HEK293T (cell line): ENCODE measurements at regions not wholly inside any gene's neighbourhood (a gene's known extent, or its start where the extent isn't known, plus 50 kb on each side); places are given as distances from the start of the nearest gene placed in this dataset.

Experiments used
- CTCF ChIA-PET: fragments of 350-600 bp; formaldehyde crosslinking; extraction: SDS; loops from one replicate; lab custom pipeline; 2021; ENCODE audit warnings: antibody characterized with exemption, inconsistent platforms; lab: Yijun Ruan, JAX
- POLR2A ChIA-PET: fragments of 350-600 bp; formaldehyde crosslinking; extraction: SDS; loops from one replicate; lab custom pipeline; 2020; ENCODE audit warnings: antibody characterized with exemption, inconsistent platforms; lab: Yijun Ruan, JAX
- DNase-seq: peaks from one replicate; pipeline ENCODE4 v3.0.0; 2012; ENCODE audit warnings: mixed read lengths; ENCODE audit errors: extremely low spot score
- ARNT ChIP-seq: fragments of 450-650 bp; IDR thresholded peaks from 2 replicates; pipeline ENCODE4 v1.6.1; 2017; ENCODE audit warnings: mild to moderate bottlenecking
- BHLHE40 ChIP-seq: fragments of 450-650 bp; IDR thresholded peaks from 2 replicates; pipeline ENCODE4 v1.6.1; 2016; ENCODE audit warnings: mild to moderate bottlenecking, moderate library complexity, borderline replicate concordance
- CTBP1 ChIP-seq: fragments of 450-650 bp; IDR thresholded peaks from 2 replicates; pipeline ENCODE4 v1.6.1; 2016; ENCODE audit warnings: borderline replicate concordance
- ELF4 ChIP-seq: fragments of 450-650 bp; IDR thresholded peaks from 2 replicates; pipeline ENCODE4 v1.6.1; 2017; ENCODE audit warnings: antibody characterized with exemption
- FOXA1 ChIP-seq: fragments of 450-650 bp; IDR thresholded peaks from 2 replicates; pipeline ENCODE4 v1.6.1; 2016; ENCODE audit warnings: mild to moderate bottlenecking
- FOXK2 ChIP-seq: fragments of 450-650 bp; IDR thresholded peaks from 2 replicates; pipeline ENCODE4 v1.6.1; 2016; ENCODE audit warnings: mild to moderate bottlenecking
- FOXM1 ChIP-seq: fragments of 450-650 bp; IDR thresholded peaks from 2 replicates; pipeline ENCODE4 v1.6.1; 2017; ENCODE audit warnings: mild to moderate bottlenecking, borderline replicate concordance
- HDGF ChIP-seq: fragments of 450-650 bp; IDR thresholded peaks from 2 replicates; pipeline ENCODE4 v1.6.1; 2017; ENCODE audit warnings: antibody characterized with exemption, borderline replicate concordance
- L3MBTL2 ChIP-seq: fragments of 450-650 bp; conservative IDR thresholded peaks from 2 replicates; pipeline ENCODE4 v1.6.1; 2016; ENCODE audit warnings: mild to moderate bottlenecking
- LEF1 ChIP-seq: fragments of 450-650 bp; IDR thresholded peaks from 2 replicates; pipeline ENCODE4 v1.6.1; 2017; ENCODE audit warnings: mild to moderate bottlenecking, borderline replicate concordance
- NFRKB ChIP-seq: fragments of 450-650 bp; IDR thresholded peaks from 2 replicates; pipeline ENCODE4 v1.6.1; 2016; ENCODE audit warnings: mild to moderate bottlenecking, moderate library complexity
- PKNOX1 ChIP-seq: fragments of 450-650 bp; IDR thresholded peaks from 2 replicates; pipeline ENCODE4 v1.6.1; 2016
- SP1 ChIP-seq: fragments of 450-650 bp; IDR thresholded peaks from 2 replicates; pipeline ENCODE4 v1.6.1; 2017
- SUZ12 ChIP-seq: fragments of 450-650 bp; IDR thresholded peaks from 2 replicates; pipeline ENCODE4 v1.6.1; 2016; ENCODE audit warnings: mild to moderate bottlenecking
- TARDBP ChIP-seq: fragments of 450-650 bp; IDR thresholded peaks from 2 replicates; pipeline ENCODE4 v1.6.1; 2016
- ZNF384 ChIP-seq: fragments of 450-650 bp; IDR thresholded peaks from 2 replicates; pipeline ENCODE4 v1.6.1; 2016

- TF ChIP-seq LEF1: no peak
- no peak for TF ChIP-seq PKNOX1
- TF ChIP-seq TARDBP: no peak
- TF ChIP-seq HDGF: no peak
- TF ChIP-seq FOXM1: no peak
- TF ChIP-seq ARNT: no peak
- TF ChIP-seq SUZ12: no peak
- TF ChIP-seq FOXA1: no peak
- TF ChIP-seq BHLHE40: no peak
- ChIA-PET CTCF (interaction anchor here (0.6 to 1.2 kb wide), 4 partner anchors 8 to 34 kb away, joined by 3 to 4 read pairs (median 4); no protein-coding TSS in a partner anchor), POLR2A (no interaction called here)
- no peak for DNase-seq
Observed at GRCh38 chr4:149031399-149031798, 589.2 kb upstream of the NR3C2 start.

GRCh38 chr4:149029056-149029651, 586.9 kb upstream of the NR3C2 start:
- TF ChIP-seq NFRKB: no peak
- TF ChIP-seq LEF1: no peak
- no peak for TF ChIP-seq L3MBTL2
- no peak for TF ChIP-seq PKNOX1
- no peak for TF ChIP-seq SP1
- no peak for TF ChIP-seq TARDBP
- TF ChIP-seq FOXK2: no peak
- no peak for TF ChIP-seq BHLHE40
- no peak for TF ChIP-seq SUZ12
- TF ChIP-seq FOXA1: no peak
- no peak for TF ChIP-seq ZNF384
- TF ChIP-seq CTBP1: no peak
- TF ChIP-seq ELF4: no peak
- POLR2A ChIA-PET: no interaction called here
- CTCF ChIA-PET: no interaction called here
- no peak for DNase-seq

DNA sequence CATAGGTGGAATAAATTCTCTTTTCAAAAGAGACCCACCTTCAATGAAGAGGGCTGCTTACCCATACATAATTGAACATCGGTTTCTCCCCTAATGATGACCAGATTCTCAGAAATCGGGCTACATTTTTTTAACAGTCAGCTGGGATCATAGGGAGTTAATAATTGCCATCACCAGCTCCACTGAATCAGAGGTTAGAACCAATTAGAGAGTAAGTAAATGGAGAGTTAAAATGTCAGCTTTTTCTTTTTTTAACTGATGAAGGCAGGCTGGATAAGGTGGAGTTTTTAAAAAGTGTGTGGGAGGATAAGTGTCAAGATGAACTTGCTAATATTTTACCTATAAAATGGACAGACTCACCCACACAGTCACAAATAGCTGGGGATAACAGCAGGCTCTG, 584.5 kb upstream of the NR3C2 start:
- POLR2A ChIA-PET: no interaction called here
- no peak for DNase-seq
- TF ChIP-seq FOXA1: no peak
- TF ChIP-seq CTBP1: no peak
- no peak for TF ChIP-seq ARNT
- TF ChIP-seq FOXM1: no peak
- TF ChIP-seq HDGF: no peak
- no peak for TF ChIP-seq BHLHE40
- TF ChIP-seq FOXK2: no peak
- TF ChIP-seq SUZ12: no peak
- no peak for TF ChIP-seq SP1
- TF ChIP-seq TARDBP: no peak
- no peak for TF ChIP-seq PKNOX1
- no peak for TF ChIP-seq ZNF384
- CTCF ChIA-PET: no interaction called here

DNA sequence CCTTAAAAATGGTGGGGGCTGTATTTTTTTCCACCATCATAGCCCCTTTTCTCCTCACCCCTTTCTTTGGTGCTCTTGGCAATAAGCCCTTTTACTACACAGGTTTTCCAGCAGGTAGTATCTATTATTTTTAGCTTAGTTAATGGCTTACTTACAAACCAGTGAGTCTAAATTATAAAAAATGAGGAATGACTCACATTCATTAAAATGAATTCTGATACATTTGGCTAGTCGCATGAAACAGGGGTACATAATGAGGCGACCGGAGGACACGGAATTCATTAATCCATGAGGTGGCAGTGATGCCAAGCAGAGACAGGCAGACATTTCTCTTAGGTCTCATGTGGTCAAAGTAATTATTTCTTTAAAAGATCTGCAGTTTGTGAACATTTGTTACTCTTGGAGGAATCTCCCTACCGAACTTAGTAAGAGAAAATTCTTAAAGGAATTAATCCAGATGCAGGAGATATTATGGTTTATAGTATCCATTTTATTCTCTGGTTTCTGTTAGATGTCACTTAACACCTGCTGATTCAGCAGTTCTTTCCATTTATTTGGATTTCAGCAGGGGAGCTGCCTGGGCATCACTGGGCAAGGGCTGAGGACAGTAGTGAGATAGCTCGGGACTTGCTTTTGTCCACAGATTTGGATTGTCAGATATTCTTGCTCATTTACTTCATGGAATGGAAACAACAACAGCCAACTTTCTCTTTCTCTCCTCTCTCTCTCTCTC, 575.0 kb upstream of the NR3C2 start:
- no peak for DNase-seq
- CTCF ChIA-PET: no interaction called here
- POLR2A ChIA-PET: no interaction called here
- TF ChIP-seq NFRKB (no peak), SUZ12 (no peak), HDGF (no peak), SP1 (no peak), ELF4 (no peak), FOXA1 (no peak), FOXK2 (no peak)

DNA sequence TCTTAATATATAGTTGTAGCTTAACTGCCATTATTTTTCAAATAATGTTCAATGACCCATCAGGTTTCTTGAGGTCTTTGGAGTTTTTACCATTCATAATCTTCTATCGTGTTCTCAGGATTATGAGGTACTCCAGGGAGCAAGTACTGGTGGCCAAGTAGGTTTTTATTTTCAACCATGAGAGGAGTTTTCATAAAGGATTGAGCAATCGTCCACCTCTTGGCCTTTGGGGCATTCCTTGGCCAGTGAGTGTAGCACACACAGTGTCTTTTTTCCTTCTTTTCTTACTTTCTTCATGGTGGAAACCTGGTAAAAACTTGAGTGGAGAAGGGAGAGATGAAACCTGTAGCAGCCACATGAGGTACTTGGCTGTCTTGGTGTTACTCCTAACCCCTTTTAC, 567.0 kb upstream of the NR3C2 start:
- DNase-seq: no peak
- TF ChIP-seq FOXM1 (no peak), NFRKB (no peak), HDGF (no peak), ELF4 (no peak), LEF1 (no peak), L3MBTL2 (no peak), TARDBP (no peak), ZNF384 (no peak), CTBP1 (no peak), BHLHE40 (no peak), ARNT (no peak), SUZ12 (no peak), PKNOX1 (no peak), FOXA1 (no peak)
- POLR2A ChIA-PET: no interaction called here
- CTCF ChIA-PET: no interaction called here
